HG02852 (cell line): ENCODE measurements at regions not wholly inside any gene's neighbourhood (a gene's known extent, or its start where the extent isn't known, plus 50 kb on each side); places are given as distances from the start of the nearest gene placed in this dataset.
"Not testable (repeated sequence)": the region's sequence is repeated elsewhere in the genome, so short reads cannot be mapped to it uniquely, and the experiment has no call there.

Source experiments
- ATAC-seq: cut with Tn5 transposase; IDR thresholded peaks from one replicate; pipeline ENCODE4 v1.9.1; 2021; ENCODE audit warnings: mild to moderate bottlenecking, moderate library complexity; ENCODE audit not compliant: unreplicated experiment

DNA sequence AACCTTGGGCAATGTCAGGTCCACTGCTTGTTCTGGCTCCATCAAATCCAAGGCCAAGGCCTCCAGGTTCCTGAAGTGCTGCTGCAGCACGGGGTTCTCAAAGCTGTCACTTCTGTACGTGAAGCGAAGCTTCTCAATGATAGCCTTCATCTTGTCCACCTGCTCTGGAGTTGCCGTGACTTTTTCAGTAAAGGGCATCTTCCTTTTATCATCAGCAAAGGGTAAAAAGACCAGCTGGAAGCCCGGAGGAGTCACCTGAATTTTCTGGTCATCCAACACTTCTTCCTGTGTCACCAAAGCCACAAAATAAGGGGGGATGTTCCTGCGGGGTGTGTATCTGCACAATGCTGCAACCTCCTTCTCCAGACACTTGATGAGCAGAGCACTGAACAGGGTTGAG lies 131.7 kb upstream of the MAMLD1 start:
- not testable (repeated sequence) for ATAC-seq

DNA sequence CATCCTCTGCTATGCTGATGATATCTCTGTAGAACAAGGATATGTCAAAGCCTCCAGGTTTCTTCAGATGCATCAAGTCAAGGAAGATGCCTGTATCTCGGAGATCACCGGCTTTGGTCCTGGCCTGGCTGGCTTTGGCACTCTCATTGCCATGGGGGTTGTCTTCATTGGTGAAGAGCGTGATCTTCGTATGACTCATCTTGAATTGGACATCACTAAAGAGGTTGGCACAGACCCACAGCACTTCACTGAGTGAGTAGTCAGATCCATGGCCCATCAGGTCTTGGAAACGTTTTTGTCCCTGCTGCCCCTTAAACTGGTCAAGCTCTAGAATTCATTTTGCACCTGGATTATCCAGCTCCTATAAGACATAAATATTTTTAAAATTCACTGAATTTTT lies 130.9 kb upstream of the MAMLD1 start:
- not testable (repeated sequence) for ATAC-seq

DNA sequence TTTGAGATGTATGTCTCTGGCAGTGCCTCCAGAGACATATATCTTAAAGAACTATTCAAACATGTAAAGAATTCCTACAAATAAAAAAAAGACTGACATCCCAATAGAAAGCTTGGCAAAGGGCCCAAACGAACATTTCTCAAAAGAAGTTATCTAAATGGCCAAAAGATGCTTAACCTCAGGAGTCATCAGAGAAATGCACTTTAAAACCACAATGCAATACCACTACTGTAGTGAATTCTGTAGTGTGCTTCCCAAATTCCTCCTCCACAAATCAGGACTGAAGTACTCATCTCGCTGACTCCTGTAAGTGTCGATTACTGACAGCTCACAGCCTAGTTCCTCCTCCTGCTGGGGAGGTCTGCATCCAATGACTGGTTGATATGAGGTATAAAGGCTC lies 129.0 kb upstream of the MAMLD1 start:
- ATAC-seq, result no peak

DNA sequence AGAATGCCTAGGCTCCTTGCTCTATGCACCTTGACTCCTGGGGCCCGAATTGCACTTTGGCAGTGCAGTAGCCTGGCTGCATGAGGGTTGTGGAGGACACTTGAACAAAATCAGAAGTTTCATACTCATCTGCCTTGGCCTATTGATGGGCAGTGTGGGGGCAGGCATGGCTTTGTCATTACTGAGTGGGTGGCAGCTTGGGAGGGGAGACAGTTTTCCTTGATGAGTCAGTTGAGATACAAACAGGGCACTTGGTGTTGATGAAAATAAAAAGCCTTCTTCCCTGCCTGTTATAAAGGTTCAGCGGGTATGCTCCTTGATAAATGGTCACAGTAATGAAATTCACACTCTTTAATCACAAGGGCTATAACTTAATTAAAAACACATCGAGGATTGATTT lies 126.8 kb upstream of the MAMLD1 start:
- no peak for ATAC-seq

DNA sequence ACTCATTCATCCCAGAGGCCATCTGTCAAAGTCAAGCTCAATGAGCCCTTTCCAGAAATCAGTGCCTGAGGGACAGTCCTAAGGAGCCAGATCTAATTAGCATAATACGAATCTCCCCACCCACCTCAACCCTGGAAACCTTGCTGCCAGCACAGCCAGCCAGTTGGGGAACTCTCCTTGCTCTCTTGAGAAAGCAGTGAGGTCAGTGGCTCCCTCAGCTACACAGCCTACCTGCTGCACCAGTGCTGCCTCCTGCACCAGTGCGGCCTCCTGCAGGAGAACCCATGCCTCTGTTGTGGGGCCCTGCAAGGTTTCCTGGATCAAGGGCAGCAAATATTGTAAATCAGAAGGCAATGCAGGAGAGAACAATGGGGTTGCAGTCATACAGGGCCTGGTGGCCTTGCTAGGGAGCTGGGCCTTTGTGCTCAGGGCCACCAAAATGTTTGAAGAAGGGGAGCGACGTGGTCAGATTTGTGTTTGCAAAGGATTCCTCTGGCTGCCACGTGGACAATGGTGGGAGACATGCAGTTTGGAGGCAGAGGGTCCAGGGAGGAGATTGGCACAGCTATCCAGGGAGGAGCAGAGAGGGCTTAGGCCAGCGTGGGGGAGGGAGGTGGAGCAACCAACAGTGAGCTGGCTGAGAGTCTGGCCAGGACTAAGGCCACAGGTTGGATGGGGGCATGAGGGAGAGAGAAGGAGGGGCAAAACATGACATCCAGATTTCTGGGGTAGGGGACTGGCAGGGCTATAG lies 124.3 kb upstream of the MAMLD1 start:
- no peak for ATAC-seq

DNA sequence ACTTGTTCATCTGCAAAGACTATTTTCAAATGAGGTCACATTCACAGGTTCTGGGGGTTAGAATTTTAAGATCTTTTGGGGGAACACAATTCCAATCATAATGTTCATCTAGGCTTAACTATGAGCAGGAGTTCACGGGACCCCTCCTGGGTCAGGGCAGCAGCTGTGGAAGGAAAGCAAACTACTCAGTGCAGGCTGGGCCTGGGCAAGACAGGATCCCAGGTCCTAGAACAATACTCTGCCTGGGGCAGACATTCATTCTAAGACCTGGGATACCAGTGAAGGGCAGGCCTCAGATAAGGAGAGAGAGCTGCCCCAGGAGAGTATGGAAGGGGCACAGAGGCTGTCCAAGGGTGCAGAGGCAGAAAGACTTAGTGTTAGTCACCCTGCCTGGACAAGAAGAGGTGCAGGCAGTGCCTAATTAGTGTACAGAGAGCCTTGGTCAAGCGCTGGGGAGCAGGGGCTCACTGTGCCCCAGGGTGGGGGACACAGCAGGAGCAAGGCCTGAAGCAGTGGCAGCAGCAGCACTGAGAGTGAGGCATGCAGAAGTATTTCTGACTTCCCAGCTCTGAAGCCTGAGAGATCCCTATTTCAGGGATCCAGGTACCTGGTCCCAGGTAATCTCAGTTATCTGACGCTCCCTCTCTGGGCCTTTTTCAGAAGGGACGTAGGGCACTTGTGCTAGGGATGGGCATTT lies 123.0 kb upstream of the MAMLD1 start:
- ATAC-seq, result no peak

DNA sequence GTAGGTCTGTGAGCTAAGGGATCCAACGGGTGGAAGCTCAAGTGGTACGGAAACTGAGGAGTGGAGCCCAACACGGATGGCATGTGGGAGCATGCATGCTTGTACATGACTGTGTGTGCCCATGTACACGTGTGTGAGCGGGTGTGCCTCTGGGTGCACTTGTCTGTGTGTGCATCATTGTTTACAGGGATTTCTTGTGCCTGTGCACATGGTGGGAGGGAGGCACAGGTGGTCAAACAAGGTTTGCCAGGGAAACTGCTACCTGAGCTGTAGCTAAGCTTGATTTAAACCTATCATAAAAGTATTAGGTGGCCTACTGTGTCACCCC lies 122.5 kb upstream of the MAMLD1 start:
- ATAC-seq, result no peak

DNA sequence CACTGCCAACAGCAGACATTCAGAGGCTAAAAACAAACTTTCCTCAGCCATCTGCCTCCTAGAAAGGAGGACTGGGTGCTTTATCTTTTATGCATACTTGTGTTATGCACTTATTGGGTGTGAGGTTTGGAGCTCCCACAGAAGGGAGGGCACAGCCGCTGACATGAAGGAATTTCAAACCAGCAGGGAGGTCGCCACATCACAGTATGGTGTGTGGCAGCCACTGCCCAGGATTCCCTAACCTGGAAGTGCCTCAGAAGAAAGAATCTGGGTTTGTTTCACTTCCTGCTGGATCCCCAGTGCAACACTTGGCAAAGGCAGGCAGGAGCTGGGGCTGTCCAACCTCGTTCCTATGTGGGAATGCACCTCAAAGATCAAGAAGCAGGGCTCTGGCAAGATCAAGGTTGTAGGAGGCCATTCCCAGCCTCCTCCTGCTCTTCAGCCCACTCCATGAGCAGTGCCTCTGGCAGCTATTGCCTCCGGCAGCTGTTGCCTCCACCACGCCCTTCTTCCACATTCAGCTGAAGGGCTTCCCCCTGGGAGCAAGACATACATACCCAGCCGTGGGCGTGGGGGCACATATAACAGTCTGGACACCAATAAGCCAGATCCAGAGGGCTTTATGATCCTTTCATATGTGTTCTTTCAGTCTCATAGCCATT lies 109.0 kb upstream of the MAMLD1 start:
- ATAC-seq, result no peak

DNA sequence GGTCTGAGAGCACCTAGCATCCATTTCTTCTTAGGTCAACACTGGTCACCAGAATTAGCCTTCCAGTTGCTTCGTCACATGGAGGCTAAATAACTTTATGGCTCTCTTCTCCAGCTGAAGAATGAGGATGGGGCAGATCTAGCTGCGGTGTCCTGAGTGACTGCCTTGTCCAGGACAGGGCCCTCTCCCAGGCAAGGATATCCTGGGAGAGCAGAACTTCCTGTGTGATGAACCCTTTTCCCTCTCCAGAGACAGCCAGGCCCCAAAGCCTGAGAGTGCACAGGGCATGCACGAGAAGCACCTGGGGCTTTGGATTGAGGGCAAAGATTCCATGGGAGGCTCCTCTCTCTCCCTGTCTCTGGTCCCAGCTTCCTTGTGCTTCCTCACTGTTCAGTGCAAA lies 108.2 kb upstream of the MAMLD1 start:
- ATAC-seq, result no peak

DNA sequence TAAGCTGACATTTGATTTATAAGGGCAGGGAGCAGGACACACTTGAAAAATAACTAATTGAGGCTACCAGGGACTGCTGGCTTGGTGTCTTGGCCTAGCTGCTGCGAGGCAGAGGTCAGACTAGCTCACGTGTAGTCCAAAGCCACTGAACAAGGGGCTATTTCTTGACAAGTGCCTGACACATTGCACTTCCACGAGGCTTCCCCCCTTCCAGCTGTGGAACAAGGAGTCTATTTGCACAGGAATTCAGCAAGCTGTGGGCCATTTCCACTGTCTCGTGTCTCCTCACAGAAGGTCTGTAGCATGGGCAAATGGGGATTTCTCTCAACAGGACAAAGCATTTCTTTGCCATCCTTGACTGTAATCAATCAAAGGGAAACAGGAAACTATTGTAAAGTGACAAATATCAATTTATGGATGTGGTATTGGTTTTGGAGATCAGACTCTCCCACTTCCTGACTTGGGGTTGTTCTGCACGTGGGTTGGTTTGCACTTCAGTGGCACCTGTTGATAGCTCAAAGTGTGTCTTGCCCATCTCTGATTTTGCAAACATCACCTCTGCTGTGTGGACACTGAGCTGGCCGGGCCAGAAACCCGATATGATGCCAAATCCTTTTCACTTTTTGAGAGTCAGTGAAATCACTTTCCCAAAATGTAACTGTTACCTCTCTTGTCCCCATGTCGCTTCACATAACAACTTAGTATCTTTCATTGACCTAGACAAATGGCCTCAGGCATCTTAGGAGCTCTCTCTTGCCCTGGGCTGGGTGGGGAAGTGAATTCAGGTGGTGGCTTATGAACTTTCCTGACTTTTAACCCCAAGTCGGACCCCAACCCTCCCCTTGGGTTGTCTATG lies 107.4 kb upstream of the MAMLD1 start:
- no peak for ATAC-seq

DNA sequence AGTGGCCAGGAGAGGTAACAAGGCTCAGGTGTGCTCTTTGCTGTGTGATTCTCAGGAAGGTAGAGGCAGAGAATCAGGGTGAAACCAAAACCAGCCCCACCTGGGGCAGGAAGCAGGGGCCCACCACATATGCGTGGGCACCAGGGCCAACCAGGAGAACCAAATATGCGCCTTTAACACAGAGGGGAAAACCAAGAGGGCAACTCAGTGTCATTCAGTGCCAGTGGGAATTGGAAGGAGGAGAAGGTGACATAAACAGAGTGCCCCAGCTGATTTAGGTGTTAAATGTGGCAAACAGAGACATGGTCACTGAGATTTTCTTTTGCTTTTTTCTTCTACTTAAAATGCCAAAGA lies 106.8 kb upstream of the MAMLD1 start:
- ATAC-seq, result no peak

DNA sequence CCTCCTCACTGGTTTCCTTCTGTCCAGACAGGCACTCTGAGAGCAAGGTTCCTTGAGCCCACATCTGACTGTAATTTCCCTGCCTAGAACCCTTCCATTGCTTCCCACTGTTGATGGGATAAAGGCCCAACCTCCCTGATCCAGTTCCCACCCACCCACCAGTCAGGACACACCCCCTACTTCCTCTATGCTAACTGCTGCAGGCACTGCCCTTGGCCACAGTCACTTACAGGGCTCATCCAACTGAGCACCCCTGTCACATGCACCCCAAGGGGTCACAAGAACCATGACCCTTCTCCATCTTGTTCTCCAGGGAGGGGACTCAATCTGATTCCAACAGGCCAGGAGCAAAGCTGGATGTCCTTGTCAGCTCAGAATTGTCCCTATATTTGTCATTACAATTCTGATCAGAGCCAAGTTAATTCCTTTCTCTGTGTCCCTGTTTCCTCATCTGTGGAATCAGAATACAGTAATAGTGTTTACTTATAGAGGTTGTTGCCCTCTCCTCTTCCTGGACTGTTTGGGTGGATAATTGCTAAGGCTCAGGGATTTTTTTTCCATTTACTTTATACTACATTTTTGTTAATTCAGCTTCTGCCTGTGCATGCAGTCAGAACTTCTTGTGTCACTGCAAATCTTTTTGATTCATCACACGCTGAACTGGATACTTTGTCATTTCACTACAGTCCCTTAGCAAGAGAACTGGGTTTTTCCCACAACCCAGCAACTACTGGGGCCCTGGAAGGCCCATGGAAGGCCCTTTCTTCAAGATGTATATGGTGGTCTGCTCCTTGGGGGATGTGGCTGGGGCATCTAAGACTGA lies 105.6 kb upstream of the MAMLD1 start:
- ATAC-seq, result no peak

DNA sequence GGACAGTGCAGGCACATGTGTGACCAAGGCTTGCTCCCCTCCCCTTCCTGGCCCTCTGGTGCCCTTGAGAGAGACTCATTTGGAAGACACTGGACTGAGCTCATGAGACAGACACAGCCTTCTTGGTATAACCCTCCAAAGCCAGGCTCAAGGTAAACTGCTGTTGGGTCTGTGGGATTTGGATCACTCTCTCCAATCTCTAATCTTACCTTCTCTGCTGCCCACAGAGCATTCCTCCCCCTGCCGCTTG lies 105.0 kb upstream of the MAMLD1 start:
- ATAC-seq, result no peak

DNA sequence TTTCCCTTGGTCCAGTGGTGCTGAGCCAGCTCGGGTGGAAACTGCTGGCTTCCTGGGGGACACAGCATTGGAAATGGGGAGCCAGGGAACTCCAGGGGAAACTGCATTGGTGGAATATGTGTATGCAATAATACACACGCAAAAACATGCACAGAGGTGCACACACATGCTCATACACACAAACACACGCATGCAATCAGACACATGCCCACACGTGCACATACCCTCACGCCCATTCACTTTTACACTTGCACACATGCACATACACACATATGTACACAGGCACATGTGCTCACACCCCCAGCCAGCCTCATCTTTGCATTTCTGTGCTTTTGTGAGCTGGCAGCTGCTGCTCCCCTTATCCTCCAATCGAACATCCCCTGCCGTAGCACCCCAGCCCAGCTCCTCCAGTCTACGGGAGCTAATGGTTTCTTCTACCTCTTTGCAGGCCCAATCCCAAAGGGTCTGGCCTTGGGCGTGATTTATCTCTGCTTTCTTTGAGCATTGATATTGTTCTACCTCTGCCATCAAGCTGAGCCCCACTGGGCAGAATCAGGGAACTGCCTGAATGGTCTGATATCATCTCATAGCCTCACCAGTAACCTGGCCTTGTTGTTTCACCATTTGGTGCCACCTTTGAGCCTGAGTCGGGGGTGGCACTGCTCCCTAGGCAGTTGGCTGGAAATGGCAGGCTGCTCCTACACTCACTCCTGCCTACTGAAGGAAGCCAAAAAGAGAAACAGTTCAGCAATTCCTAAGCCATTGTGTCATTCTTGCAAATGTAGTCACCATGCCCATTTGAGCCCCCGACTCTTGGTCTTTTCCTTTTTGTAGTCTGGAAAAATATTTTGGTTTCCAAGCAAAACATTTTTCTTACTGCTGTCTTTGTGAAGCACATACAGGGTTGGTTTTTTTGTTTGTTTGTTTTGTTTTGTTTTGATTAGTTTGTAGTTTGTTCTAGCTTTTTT lies 104.4 kb upstream of the MAMLD1 start:
- ATAC-seq, result no peak

DNA sequence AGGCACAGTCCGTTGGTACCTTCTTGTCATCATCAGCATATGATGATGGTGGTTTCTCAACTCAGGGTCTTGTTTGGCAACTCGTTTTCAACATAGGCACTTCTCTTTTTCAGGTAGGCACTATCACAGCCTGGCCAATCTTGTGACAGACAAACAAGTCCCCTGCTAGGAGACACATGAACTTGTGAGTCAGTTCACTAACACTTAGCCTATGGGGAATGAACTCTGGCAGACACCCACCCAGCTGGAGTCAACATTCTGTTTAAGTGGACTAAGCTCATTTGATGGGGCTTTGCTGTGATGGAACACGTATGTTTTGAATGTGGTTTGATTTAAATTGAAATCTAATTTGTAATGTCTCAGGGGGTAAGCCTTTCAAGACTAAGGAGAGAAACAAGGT lies 100.7 kb upstream of the MAMLD1 start:
- ATAC-seq, result no peak

DNA sequence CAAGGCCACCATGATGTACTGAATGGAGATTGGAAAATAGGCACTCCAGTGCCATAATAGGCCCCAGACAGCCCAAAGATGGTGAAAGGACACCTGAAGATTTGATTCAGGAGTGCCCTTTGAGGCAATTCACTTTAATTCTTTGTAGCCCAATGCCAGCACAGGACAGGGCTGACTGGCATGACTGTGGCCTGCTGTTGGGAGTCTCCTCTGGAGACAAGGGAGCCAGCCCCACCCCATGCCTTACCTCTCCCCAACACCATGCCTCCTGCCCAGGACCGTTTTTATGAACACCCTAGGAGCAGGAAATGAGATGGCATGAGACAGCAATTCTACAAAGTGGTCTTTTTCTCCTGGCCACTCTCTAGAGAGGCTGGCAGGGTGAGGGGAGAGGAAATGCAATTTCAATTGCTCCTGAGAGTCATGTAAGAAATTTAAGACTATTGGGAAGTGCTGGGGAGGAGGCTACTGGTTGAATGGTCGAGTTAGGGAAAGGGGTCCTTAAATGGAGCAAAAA lies 94.2 kb upstream of the MAMLD1 start:
- no peak for ATAC-seq

DNA sequence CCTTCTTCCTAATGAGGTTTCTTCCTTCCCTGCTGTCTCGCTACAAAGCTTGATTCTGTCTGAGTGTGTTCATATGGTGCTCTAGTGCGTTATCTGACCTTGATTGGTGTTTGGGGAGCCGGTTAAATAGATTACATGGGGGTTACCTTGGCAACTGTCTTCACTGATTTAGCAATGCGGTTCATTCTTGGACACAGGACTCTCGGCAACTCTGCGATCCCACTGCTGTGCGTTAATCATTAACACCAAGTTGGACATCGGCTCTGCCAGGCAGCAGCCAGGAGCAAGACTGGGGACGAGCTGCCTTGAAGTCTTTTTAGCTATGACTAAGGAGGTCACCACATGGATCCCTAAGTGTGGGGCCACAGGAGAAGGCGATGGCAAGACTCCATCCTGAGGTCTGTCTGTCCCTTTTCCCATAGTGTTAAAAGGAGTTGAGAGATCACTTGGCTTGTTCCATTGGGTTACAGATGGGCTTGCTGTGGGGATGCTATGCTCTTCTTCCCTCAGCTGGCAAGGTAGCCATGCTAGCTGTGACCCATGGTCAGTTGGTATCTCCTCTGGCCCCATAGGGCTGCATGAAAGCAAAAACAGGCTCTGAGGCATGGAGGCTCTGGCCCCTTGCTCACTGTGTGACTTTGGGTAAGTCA lies 93.4 kb upstream of the MAMLD1 start:
- no peak for ATAC-seq

DNA sequence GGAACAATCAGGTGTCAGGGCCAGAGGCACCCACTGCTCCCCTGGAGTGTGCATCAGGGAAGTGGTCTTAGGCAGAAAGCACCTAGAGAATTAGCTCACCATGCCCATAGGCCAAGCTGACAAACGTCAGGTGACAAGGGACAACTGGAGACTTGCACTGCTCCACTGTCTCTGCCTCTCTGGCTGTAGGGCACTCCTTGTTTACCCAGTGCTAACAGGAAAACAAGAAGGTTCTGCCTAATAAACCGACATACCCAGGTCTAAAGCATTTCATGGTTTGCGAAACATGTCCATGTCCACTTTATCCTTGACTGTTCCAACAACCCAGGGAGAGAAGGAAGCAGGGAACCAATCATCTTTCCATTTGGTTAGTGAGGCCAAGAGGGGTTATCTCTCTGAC lies 92.5 kb upstream of the MAMLD1 start:
- no peak for ATAC-seq
